ENCODE measurements at regions not wholly inside any gene's neighbourhood (a gene's known extent, or its start where the extent isn't known, plus 50 kb on each side); places are given as distances from the start of the nearest gene placed in this dataset.
"Not testable (repeated sequence)": the region's sequence is repeated elsewhere in the genome, so short reads cannot be mapped to it uniquely, and the experiment has no call there.

DNA sequence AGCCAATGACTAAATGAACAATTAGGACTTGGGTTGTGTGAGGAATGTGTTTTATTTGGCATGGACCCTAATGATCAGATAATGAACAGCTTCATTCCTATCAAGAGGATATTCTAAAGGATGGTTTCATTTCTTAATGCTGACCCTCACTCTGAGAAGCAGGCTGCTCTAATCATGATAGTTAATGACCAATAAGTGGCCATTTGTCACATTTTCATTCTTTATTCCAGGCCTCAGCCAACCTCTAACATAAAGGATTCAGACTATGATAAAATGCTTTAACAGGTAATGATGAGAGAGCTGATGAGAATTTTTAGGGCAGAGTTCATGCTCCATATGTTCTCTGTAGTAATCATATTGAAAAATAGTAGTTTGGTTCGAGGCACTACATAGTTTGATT is 301.5 kb upstream of the ARRDC3 start:
- no peak for DNase-seq

DNA sequence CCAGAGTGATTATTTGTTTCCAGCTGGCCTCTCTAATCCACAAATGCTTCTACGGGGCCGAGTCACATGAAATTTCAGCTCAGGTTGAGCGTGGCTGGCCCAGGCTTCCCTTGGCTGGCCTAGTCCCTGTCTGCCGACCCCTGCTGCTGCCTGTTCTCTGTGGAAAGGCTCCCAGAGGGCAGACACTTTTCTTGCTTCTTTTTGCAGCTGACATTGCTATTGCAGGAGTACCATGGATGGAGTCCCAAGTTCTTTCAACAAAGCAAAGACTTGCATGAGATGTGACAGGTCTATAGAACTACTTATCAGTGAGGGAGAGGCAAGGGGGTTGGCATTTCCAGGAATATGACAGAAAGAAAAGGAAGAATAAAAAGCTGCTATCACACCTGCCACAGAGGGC is 287.4 kb upstream of the ARRDC3 start:
- no peak for DNase-seq

DNA sequence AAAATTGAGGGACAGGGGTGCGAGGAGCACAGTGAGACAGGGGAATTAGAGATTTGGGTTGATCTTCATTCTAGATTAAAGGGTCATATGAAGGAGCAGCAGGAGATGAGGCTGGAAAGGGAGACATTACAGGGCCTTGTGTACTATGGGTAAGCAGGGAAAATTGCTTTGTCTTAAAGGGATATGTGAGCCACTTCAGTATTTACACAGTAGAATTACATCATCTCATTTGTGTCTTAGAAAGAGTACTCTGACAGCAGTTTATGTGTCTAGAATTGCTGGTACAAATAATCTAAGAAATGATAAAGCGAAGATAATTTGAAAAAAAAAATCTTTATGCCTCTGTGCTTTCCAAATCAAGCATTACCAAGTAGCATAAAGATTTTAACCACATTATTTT is 287.0 kb upstream of the ARRDC3 start:
- no peak for DNase-seq

DNA sequence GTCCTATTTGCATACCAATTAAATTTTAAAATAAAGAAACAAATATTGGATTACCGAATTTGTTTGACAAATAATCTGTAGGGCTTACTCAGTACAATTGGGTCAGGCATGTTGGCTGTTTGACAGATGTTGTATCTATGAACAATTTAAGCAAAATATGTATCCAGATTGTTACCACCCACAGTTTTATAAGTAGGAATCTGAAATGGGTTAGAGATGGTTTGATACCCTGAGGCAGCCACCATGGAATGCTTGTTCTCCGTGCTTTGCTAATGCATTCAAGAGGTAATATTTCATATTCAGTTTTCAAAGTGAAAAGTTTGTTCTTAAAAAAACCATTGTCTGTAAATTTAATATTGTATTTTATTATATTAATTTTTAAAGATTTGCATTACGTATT is 285.1 kb upstream of the ARRDC3 start:
- DNase-seq, result no peak

DNA sequence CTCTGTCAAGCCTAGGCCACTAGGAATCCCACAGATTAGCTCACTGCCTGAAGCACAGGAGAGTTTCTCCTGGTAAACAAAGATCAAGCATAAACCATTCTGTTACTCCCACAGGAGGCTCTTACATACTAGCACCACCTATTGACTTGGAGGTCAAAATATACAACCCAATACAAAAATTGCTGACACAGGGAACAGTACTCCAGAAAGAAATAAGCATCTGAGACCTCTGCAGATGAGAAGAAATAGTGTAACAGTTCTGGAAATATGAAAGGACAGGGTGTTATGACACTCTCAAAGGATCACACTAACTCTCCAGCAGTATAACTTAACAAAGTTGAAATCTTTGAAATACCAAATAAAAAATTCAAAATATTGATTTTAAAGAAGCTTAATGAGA is 269.6 kb upstream of the ARRDC3 start:
- no peak for DNase-seq

DNA sequence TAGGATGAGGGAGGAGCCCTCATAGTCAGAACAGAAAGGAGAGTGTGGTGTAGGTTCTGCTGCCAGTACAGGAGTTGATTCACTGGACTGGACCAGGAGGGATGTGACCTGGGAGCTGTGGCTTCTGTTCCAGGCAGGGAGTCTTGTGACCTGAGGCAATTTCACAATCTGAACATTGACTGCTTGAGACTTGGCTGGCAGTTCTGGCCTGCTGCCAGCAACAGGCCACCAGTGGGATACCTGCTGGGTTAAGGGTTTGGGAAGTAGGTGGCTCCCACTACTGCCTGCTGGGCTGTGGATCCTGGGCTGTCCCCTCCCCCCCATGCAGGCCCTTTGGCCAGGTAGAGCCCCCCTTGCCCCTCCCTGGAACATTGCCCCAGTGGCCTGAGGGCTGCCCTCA is 268.6 kb upstream of the ARRDC3 start:
- no peak for DNase-seq

DNA sequence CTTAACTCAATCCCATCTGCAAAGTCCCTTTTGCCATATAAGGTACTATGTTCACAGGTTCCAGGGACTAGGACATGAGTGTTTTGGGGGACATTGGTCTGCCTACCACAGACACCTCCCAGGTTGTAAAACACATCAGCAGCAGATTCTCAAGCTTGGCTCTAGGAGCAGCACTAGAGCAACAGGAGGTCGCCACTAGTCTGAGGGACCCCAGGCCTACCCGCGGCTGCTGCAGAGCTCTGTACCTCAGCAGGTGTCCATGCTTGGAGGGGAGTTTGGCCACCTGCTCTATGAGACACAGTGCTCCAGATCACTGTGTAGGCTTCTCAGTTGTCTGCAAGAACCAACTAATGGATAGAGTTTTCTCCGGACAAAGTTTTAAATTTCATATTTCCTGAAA is 262.2 kb upstream of the ARRDC3 start:
- no peak for DNase-seq

DNA sequence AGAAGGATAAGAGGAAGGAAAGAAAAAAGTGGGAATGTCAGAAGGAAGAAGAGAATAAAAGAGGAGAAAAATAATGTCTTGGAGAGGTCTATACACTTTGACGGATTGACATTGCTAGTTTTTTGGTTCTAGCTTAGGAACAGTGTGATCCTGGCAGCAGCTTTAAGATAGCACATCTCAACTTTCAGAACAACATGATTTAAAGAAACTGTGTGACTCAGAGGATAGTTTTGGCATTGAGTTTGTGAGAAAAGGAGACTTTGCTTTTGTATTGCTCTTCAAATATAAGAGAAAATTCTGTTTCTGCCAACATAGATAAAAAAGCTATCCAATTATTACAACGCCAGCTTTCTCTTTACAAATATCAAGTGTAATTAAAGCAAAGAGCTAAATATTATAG is 260.7 kb upstream of the ARRDC3 start:
- peak in 2 of 58 donors; percentile 12 to 14 for DNase-seq

DNA sequence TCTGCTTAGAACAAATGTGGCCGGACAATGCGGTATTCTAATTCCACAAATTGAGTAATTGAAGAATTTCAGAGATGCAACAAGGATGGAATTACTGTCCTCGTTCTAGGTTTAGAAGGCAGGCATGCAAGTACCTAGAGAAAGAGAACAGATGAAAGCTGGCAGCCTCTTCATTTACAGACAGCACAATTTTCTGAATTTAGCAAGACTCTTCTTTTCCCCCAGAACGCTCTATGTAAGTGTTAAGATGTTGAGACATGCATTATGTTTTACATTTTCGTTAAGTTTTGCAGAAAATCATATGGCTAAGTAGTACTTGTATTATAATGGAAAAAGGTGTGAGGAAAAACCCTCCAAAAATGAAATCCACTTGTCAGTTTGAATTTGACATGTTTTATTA is 259.5 kb upstream of the ARRDC3 start:
- peak in 3 of 58 donors; percentile 6 to 45 (median 11) for DNase-seq

DNA sequence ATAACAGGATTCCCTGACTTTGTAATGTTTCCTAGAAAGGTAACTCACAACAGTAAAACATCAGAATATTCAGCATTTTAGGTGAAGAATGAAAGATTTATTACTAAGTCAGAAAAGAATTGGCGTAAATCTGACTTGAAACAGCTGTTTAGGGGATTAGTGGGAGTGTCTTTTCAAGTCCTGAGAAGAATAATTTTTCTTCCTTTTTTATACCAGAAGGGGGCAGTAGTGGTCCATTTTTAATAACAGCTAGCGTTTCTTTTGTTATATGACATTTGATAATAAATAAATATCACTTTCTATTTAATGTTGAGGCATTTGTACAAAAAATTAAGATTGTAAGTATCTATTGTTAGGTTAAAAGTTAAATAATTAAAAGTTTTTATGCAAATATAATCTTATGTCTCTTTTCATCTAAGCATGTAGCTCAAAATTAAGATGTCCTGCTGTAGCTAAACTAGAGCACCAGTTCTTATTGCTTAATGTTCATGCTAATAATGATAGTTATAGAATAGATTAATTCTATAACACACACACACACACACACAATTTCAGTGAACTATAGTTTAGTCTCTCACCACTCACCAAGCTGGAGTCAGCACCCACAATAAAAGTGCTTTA is 258.7 kb upstream of the ARRDC3 start:
- peak in 1 of 58 donors; percentile 9 for DNase-seq

DNA sequence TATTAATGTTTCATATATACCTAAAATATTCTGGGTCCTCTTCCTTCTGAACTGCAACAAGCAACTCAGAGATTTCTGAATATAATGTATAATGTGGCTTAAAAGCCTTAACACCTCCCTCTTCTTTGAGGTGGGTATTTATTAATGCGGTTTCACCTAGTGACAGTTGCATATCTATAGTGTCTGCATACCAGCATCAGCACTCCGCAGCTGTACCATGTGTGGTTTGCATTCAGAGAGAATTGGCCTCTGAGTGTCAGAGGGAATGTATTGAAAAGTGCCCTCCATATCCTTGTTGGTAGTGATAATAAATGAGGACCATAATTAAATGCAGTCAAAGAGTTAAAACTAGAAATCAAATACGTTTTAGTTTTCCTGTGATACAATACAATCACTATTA is 256.6 kb upstream of the ARRDC3 start:
- no peak for DNase-seq

DNA sequence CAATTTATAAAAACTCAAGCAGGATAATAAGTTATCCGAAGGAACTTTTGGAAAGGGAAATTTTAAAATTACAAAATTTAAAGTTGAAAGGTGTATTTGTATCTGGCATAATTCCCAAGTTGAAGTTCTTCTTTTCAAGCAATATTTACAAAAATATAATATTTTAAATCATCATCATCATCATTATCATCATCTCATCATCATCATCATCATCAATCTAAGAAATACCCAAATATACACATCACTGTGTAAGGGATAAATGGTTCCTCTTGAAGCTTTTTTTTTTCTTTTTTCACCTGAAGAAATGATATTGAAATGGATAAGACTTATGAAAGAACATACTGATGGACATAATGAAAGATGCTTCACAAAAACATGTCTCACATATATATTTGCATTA is 254.9 kb upstream of the ARRDC3 start:
- DNase-seq, result no peak

DNA sequence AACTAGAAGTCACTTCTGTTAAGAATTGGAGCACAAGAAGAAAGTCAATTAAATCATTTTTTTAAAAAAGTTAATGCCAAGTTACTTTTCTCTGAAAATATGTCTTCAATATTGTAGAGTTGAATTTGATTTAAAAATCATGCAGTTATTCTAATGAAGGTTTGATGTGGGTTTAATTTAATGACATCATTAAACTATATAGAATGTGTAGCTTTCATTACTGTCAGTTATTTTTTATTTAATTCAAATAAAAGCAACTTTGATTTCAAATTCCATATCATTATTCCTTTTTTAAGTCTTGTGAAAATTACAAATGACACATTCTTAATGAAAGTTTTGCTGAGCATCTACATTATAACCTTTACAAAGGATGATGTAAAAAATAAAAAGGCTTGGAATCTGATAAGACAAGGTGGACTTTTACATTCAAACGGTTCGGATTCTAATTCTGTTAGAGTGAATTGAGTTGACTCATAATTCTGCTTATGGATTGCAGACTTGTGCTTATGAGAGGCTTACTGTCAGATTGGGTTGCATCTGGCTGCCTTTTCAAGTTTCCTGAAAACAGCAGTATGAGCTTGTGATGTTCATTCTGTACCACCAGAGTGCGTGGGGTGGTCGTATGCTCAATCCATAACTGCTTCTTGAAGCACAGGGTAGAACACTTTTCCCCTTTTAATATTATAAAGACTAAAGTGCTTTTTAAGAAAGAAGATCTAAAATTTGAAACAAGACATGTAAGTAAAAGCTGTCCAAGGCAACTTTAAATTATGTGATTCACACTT is 253.0 kb upstream of the ARRDC3 start:
- DNase-seq, result no peak

DNA sequence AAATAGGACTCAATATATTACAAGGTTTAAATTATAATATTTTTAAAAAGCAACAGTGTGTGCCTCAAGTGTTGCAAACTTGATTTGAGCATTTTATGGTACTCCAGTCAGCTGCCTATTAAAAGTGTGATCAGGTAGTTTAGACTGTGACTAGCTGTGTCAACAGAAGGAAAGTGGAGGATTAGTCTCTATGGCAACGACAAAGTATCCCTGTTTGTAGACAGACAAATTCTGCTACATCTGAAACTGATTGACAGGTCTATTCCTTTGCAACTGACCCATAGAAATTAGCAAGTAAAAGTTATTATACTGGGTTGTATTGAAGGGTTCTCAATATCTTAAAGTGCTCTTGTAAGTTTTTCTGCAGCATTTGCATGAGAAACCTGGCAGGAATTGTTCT is 249.8 kb upstream of the ARRDC3 start:
- DNase-seq, result no peak

DNA sequence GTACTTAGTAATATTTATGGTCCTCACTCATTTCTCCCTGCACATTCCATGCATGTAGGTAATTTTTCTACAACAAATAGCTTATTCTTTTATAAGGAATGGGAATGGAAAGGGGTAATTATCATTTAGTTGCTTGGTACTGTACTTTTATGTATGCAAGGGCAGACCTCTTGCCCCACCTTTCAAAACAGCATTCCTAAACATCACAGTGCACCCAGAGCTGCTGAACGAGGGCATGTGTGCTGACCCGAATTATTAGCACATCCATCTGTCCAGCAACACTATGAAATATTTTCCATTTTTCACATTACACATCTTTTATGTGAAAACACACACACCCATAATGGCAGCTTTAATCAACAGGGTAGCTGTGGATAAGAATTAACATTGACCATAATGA is 228.6 kb upstream of the ARRDC3 start:
- DNase-seq, result no peak

DNA sequence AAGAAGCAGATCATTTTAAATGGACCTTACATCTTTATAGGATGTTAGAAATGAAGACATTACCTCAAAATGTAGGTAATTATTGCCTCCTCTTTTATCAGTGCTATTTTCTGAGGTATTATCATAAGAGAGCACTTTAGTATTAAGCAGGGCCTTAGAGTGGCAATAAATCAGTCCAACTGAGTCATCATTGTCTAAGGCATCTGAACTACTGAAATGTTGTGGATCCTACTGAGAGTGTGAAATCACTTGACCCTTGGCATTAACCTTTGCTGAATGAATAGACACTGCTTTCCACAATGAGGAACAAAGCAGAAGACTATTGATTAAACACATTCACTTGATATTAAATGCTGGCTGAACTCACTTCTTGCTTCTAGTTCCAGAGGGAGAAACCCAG is 224.6 kb upstream of the ARRDC3 start:
- DNase-seq, result no peak

DNA sequence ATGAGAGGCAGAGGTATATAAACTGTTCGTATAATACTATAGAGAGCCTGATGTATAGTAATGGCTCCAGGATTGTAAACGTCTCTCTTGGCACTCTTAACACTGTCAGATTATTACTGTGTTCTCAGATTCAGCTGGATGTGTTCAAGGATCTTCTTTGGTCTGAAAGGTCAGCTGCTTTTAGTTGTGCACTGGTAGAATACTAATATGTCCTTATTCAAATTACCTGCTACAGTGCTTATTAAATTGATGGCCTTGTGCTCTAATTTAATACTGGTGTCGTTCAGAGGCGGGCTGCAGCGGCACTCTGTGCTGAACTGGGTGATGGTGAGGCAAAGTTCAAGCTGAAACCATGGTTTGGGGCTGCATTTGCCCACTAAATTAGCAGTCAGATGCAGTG is 216.7 kb upstream of the ARRDC3 start:
- no peak for DNase-seq

DNA sequence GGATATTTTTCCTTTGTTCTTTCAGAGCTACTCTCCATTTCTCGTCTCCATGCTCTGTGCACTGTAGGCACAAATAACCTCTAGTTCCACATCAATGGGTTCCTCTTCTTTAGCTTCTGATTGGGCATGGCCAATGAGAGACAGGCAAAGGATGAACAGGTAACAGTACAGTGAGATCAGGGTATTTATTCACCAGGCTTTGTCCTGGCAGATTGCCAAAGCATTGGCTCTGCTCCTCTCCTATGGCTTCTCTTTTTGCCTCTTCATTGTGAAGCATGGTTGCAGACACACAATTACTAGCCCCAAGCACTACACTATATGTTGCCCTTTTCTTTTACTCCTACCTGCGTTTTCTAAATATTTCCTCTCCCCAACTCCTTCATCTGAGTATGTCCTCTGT is 215.1 kb upstream of the ARRDC3 start:
- no peak for DNase-seq

DNA sequence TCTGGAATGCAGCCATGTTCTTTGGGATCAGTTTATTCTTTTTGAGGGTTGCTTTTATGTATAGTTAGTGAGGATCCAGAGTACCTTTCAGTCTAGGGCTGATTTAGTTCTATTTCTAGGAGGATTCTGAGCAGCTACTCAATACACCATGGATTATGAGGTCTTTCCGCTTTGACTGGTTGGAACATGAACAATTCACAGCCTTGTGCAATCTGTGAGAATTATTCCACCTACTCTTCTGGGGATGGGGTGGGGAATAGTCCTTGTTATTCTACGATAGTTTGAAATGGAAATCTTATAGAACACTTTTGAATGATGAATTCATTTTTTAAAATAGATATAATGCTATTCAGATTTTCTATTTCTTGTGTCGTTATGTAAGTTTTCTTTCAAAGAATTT is 212.3 kb upstream of the ARRDC3 start:
- DNase-seq, result peak in 1 of 58 donors; percentile 5

DNA sequence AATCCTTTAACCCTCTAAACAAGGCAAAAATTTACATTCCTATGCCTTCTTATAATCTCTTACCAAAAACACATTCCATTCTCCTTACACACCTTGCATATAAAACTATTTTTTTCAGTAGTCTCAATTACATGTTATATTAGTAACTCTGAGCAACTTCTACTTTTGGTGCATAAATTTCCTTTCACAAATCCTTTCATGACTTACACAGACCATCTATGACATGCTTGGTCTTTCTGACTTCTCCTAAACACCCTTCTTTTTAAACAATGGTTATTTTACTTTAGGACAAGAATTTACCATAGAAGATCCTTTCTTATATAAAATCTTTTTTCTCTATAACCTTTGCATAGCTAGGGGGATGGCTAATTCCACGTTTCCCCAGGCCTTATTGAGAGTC is 208.0 kb upstream of the ARRDC3 start:
- no peak for DNase-seq

DNA sequence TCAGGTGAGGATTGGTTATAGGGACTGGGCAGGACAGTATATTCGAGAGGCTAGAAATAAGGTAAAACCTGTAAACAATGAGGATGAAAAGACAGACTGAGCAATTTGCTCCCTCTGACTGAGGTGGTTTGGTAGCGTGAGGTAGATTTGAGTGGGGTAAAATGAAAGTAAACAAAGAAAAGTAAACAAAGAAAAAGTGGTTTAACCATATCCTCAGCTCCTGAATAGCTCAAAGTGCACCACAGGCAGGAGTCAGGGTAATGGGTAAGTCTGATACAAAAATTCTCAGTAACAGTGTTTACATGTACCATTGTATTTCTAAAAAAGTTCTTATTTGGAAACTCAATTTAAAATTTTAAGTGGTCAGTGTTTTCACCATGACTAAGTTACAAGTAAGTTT is 203.1 kb upstream of the ARRDC3 start:
- no peak for DNase-seq

DNA sequence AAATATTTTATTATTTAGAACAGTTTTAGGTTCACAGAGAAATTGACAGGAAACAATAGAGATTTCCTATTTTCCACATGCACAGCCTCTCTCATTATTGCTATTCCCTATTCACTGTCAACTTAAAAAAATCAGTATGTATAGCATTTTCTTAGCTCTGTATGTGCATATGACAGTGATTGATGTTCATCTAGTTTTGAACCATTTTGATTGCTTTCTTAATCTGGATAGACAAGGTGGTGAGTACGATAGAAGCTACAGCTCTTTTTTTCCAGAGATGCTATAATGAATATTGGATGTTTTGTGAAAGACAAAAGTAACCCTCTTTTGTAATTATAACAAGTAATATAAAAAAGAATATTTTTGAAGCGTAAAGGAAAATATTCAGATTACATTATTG is 201.2 kb upstream of the ARRDC3 start:
- no peak for DNase-seq

DNA sequence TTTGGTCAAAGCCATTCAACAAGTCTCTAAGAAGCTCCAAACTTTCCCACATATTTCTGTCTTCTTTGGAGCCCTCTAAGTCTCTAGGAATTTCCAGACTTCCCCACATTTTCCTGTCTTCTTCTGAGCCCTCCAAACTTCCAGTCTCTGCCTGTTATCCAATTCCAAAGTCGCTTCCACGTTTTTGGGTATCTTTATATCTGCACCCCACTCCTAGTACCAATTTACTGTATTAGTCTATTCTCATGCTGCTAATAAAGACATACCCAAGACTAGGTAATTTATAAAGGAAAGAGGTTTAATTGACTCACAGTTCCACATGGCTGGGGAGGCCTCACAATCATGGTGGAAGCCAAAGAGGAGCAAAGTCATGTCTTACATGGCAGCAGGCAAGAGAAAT is 182.9 kb upstream of the ARRDC3 start:
- not testable (repeated sequence) for DNase-seq
